CD4-positive, alpha-beta T cell (primary cell): ENCODE measurements at regions not wholly inside any gene's neighbourhood (a gene's known extent, or its start where the extent isn't known, plus 50 kb on each side); places are given as distances from the start of the nearest gene placed in this dataset.

Experiments used
- ATAC-seq: fragments of 200-7000 bp; cut with Tn5 transposase; one replicate; pipeline ENCODE4 v1.10.0; 2022; ENCODE audit warnings: mild to moderate bottlenecking; ENCODE audit not compliant: poor library complexity
- CTCF ChIA-PET: fragments of 350-600 bp; sonication (Branson Sonifier 250); formaldehyde crosslinking; loops from one replicate; lab custom pipeline; 2021; ENCODE audit warnings: antibody characterized with exemption, inconsistent platforms; lab: Charles Lee
- POLR2A ChIA-PET: fragments of 350-600 bp; sonication (Branson Sonifier 250); formaldehyde crosslinking; loops from one replicate; lab custom pipeline; 2021; ENCODE audit warnings: antibody characterized with exemption, inconsistent platforms; lab: Charles Lee
- DNase-seq, 14 experiments: peaks; one replicate each; pipeline ENCODE4 v3.0.0-alpha.2; 2013 to 2020; ENCODE audit warnings: mixed read lengths in 2 of 14
- H3K27ac ChIP-seq, 2 donors: one replicate each; pipeline versions ENCODE4 v1.5.1 to v1.7.0; 2013; ENCODE audit warnings: low read length in 2 of 2, low read depth in 1 of 2, mild to moderate bottlenecking in 1 of 2
- H3K27me3 ChIP-seq, 2 experiments: 1 replicate in 1 of 2; 2 replicates in 1 of 2; pipeline versions ENCODE4 v1.6.1 to v1.7.0; 2013; ENCODE audit warnings: low read length in 2 of 2, control low read depth in 1 of 2, mild to moderate bottlenecking in 1 of 2, moderate library complexity in 1 of 2; ENCODE audit not compliant: insufficient read depth in 2 of 2, control insufficient read depth in 1 of 2
- H3K36me3 ChIP-seq: one replicate; pipeline ENCODE4 v1.6.1; 2013; ENCODE audit warnings: low read length, control low read depth; ENCODE audit not compliant: insufficient read depth
- H3K4me1 ChIP-seq: one replicate; pipeline ENCODE4 v1.6.1; 2013; ENCODE audit warnings: low read length, control low read depth; ENCODE audit not compliant: insufficient read depth
- H3K4me3 ChIP-seq: one replicate; pipeline ENCODE4 v1.5.1; 2013; ENCODE audit warnings: mild to moderate bottlenecking, low read length, moderate library complexity
- H3K9me3 ChIP-seq, 2 experiments: 1 replicate in 1 of 2; 2 replicates in 1 of 2; pipeline versions ENCODE4 v1.6.1 to v1.7.0; 2013; ENCODE audit warnings: low read length in 2 of 2, mild to moderate bottlenecking in 2 of 2, control low read depth in 1 of 2, moderate library complexity in 1 of 2; ENCODE audit not compliant: control insufficient read depth in 1 of 2, insufficient read depth in 1 of 2
- H3K27ac Mint-ChIP-seq: one replicate; pipeline ENCODE4 v1.8.0; 2020; ENCODE audit warnings: mixed read lengths
- H3K27me3 Mint-ChIP-seq: one replicate; pipeline ENCODE4 v1.8.0; 2021; ENCODE audit warnings: mixed read lengths
- H3K36me3 Mint-ChIP-seq: one replicate; pipeline ENCODE4 v1.8.0; 2021; ENCODE audit warnings: low read depth, mixed read lengths
- H3K4me1 Mint-ChIP-seq: one replicate; pipeline ENCODE4 v1.8.0; 2021; ENCODE audit warnings: low read depth, mixed read lengths
- H3K4me3 Mint-ChIP-seq: one replicate; pipeline ENCODE4 v1.8.0; 2020; ENCODE audit warnings: mild to moderate bottlenecking, mixed read lengths
- H3K9me3 Mint-ChIP-seq: one replicate; pipeline ENCODE4 v1.8.0; 2020; ENCODE audit warnings: mixed read lengths
- intact Hi-C, 2 experiments: fragments of 100-400 bp; cut with DNase I in 1 of 2; cut with micrococcal nuclease in 1 of 2; formaldehyde crosslinking; loops; one replicate each; pipeline versions ENCODE4 v1.15.1 to v1.9.0; 2023 to 2025; cut with DNase I, micrococcal nuclease
- TF ChIP-seq, protein P1 (sequence below): fragments of 200-600 bp; IDR thresholded peaks from one replicate; pipeline ENCODE4 v1.8.0; 2022; ENCODE audit warnings: antibody characterized with exemption, mild to moderate bottlenecking

DNA sequence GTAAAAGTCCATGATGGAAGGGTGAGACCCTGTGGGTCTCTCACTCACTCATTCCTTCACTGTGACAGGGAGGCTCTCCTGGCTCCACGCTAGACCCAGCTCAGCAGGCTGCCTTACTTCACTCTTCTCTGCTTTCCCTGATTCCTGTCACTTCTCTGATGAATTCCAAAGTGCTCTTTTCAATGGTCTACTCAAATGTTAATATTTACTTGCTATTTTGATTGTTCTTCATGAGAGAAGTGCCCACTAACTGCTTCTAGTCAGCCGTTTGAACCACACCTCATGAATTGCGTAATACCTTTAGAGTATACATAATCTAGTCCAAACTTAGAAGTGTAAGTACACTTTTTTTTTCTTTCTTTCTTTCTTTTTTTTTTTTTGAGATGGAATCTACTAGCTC is 1350.2 kb upstream of the RAG2 start:
- CTCF ChIA-PET: no interaction called here
- H3K27ac Mint-ChIP-seq: no peak overlapping the region
- no peak overlapping the region for H3K27ac ChIP-seq
- DNase-seq (no peak), ATAC-seq (no peak)
- no peaks in the 10 kb centered on the region for H3K27me3 ChIP-seq
- TF ChIP-seq, protein P1, sequence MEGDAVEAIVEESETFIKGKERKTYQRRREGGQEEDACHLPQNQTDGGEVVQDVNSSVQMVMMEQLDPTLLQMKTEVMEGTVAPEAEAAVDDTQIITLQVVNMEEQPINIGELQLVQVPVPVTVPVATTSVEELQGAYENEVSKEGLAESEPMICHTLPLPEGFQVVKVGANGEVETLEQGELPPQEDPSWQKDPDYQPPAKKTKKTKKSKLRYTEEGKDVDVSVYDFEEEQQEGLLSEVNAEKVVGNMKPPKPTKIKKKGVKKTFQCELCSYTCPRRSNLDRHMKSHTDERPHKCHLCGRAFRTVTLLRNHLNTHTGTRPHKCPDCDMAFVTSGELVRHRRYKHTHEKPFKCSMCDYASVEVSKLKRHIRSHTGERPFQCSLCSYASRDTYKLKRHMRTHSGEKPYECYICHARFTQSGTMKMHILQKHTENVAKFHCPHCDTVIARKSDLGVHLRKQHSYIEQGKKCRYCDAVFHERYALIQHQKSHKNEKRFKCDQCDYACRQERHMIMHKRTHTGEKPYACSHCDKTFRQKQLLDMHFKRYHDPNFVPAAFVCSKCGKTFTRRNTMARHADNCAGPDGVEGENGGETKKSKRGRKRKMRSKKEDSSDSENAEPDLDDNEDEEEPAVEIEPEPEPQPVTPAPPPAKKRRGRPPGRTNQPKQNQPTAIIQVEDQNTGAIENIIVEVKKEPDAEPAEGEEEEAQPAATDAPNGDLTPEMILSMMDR: no peak
- POLR2A ChIA-PET: no interaction called here
- no peaks in the 10 kb centered on the region for H3K27me3 Mint-ChIP-seq
- no peaks in the 10 kb centered on the region for H3K4me1 Mint-ChIP-seq
- H3K36me3 ChIP-seq: no peaks in the 10 kb centered on the region
- intact Hi-C loops: no loop called here
- H3K36me3 Mint-ChIP-seq: no peaks in the 10 kb centered on the region
- H3K4me3 ChIP-seq: no peak overlapping the region
- H3K4me3 Mint-ChIP-seq: no peak overlapping the region
- peaks cover 9% of the 10 kb centered on the region for H3K9me3 Mint-ChIP-seq
- no peaks in the 10 kb centered on the region for H3K4me1 ChIP-seq
- H3K9me3 ChIP-seq: peaks cover 4 to 23% of the 10 kb centered on the region in 2 experiments

DNA sequence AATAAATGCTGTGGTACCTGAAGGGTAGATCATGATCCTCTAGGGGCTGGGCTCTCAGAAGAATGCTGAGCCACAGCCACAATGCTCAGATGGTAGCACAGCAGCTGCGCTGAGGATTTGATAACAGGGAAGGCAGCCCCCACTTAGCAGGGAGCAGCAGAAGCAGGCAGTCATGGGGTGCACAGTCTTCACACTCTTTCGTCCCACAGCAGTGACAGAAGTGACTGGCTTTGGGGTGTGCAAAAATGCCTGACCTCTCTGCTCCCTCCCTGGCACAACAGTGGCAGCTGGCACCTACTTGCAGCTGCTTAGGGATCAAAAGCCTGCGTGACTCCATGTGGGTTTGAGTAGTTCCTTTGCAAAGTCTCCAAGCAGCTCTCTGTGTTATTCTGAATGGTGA is 1349.8 kb upstream of the RAG2 start:
- no peak overlapping the region for H3K27ac Mint-ChIP-seq
- H3K27ac ChIP-seq: no peak overlapping the region
- H3K4me3 ChIP-seq: no peak overlapping the region
- H3K4me3 Mint-ChIP-seq: no peak overlapping the region
- CTCF ChIA-PET: no interaction called here
- H3K9me3 ChIP-seq: peaks cover 4 to 23% of the 10 kb centered on the region in 2 experiments
- H3K27me3 Mint-ChIP-seq: no peaks in the 10 kb centered on the region
- H3K4me1 Mint-ChIP-seq: no peaks in the 10 kb centered on the region
- no peak for DNase-seq
- TF ChIP-seq, protein P1: no peak
- H3K27me3 ChIP-seq: no peaks in the 10 kb centered on the region
- ATAC-seq: no peak
- POLR2A ChIA-PET: no interaction called here
- no peaks in the 10 kb centered on the region for H3K4me1 ChIP-seq
- H3K36me3 ChIP-seq: no peaks in the 10 kb centered on the region
- H3K9me3 Mint-ChIP-seq: peaks cover 9% of the 10 kb centered on the region
- intact Hi-C loops: no loop called here
- H3K36me3 Mint-ChIP-seq: no peaks in the 10 kb centered on the region

DNA sequence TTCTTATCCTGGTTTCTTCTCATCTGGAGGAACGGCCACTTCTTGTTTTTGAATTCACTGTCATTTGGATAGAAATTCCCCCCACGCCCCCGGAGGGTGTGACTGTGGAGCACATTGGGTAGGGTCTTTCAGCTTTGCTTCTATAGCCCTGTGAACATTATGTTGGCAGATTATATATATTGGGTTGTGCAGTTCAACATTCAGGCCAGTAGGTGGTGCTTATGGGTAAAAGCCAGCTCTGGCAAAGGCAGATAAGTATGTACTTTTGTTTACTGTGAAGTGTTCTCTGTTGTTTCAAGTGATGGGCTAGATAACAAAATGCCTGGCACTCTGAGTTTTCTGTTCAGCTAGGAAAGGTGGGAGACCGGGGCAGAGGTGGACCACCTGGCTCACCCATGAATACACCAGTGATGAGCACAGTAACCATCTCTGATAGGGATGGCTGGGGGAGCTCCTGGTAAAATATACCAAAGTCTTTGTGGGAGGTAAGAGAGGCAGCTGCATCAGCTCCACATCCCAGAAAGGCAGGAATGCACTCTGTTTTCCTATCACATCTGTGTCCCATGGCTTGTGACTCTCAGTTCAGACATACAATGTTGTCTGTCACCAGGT is 1348.2 kb upstream of the RAG2 start:
- Mint-ChIP-seq H3K4me3 (no peak overlapping the region), H3K4me1 (no peaks in the 10 kb centered on the region), H3K36me3 (no peaks in the 10 kb centered on the region), H3K27ac (no peak overlapping the region), H3K27me3 (no peaks in the 10 kb centered on the region), H3K9me3 (peaks cover 9% of the 10 kb centered on the region)
- DNase-seq (no peak), ATAC-seq (no peak)
- ChIA-PET POLR2A (no interaction called here), CTCF (no interaction called here)
- Histone ChIP-seq H3K4me3 (no peak overlapping the region), H3K9me3 (peaks cover 4 to 23% of the 10 kb centered on the region in 2 experiments), H3K36me3 (no peaks in the 10 kb centered on the region), H3K27ac (no peak overlapping the region), H3K4me1 (no peaks in the 10 kb centered on the region), H3K27me3 (no peaks in the 10 kb centered on the region)
- intact Hi-C loops: no loop called here
- TF ChIP-seq, protein P1: no peak
